Body of pancreas (tissue), 4 donors: ENCODE measurements at regions not wholly inside any gene's neighbourhood (a gene's known extent, or its start where the extent isn't known, plus 50 kb on each side); places are given as distances from the start of the nearest gene placed in this dataset.

Experiments
- POLR2A ChIP-seq, 3 donors: fragments of 450-650 bp; IDR thresholded peaks; one replicate each; pipeline ENCODE4 v1.6.1; 2016; ENCODE audit warnings: antibody characterized with exemption in 3 of 3, mild to moderate bottlenecking in 2 of 3
- TF ChIP-seq, protein P1 (sequence below), 7 experiments: fragments of 450-650 bp in 4 of 7; fragments of 200-600 bp in 3 of 7; sonication (generic) in 3 of 7; IDR thresholded peaks; one replicate each; pipeline ENCODE4 v1.5.1; 2016 to 2019; ENCODE audit warnings: antibody characterized with exemption in 7 of 7

DNA sequence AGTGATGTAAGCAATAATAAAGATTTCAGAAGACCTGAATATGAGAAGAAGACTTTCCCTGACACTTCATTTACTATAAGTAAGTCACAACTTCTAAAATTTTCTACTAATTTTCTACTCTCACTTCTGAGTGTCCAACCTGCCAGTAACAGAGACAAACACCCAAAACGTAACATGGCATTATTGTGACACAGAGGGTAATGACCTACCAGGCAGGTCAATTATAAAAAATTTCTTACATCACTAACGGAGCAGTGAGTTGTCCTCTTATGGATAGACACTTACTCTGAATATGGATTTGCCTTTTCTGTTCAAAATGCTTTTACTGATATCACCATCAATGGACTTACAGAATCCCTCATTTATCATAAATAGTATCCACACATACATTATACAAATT lies 405.9 kb upstream of the MAGEB16 start:
- TF ChIP-seq, protein P1, sequence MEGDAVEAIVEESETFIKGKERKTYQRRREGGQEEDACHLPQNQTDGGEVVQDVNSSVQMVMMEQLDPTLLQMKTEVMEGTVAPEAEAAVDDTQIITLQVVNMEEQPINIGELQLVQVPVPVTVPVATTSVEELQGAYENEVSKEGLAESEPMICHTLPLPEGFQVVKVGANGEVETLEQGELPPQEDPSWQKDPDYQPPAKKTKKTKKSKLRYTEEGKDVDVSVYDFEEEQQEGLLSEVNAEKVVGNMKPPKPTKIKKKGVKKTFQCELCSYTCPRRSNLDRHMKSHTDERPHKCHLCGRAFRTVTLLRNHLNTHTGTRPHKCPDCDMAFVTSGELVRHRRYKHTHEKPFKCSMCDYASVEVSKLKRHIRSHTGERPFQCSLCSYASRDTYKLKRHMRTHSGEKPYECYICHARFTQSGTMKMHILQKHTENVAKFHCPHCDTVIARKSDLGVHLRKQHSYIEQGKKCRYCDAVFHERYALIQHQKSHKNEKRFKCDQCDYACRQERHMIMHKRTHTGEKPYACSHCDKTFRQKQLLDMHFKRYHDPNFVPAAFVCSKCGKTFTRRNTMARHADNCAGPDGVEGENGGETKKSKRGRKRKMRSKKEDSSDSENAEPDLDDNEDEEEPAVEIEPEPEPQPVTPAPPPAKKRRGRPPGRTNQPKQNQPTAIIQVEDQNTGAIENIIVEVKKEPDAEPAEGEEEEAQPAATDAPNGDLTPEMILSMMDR (IDR thresholded peaks at IDR 0.05), result no peak
- no peak for TF ChIP-seq POLR2A (IDR thresholded peaks at IDR 0.05)
